Panc1 (cell line): ENCODE measurements at regions not wholly inside any gene's neighbourhood (a gene's known extent, or its start where the extent isn't known, plus 50 kb on each side); places are given as distances from the start of the nearest gene placed in this dataset.

Experiments
- ATAC-seq: fragments of 200-7000 bp; cut with Tn5 transposase; 2 replicates; pipeline ENCODE4 v1.9.1; 2020; ENCODE audit warnings: mild to moderate bottlenecking, moderate library complexity
- BruUV-seq: library from RNA; stranded (reverse); fragments of 400-500 nt; replicated peaks from 2 replicates; lab custom pipeline; 2021; lab: Mats Ljungman, UMichigan
- CTCF ChIA-PET: fragments of 300-600 bp; sonication (Branson Sonifier 250); formaldehyde crosslinking; loops from one replicate; lab custom pipeline; 2022; ENCODE audit warnings: antibody characterized with exemption; lab: Charles Lee
- POLR2A ChIA-PET: fragments of 300-600 bp; sonication (Branson Sonifier 250); formaldehyde crosslinking; loops from one replicate; lab custom pipeline; 2022; ENCODE audit warnings: antibody characterized with exemption; lab: Charles Lee
- DNase-seq: peaks from one replicate; pipeline ENCODE4 v3.0.0-alpha.2; 2010; ENCODE audit warnings: low read depth, low spot score
- H3K27ac ChIP-seq: 2 replicates; pipeline ENCODE4 v1.5.1; 2011; ENCODE audit warnings: mild to moderate bottlenecking, low read length, inconsistent platforms
- H3K27me3 ChIP-seq: fragments of 200-500 bp; sonication (Bioruptor generic); 2 replicates; pipeline ENCODE4 v1.6.0; 2014; ENCODE audit warnings: low read length, inconsistent platforms; ENCODE audit not compliant: control insufficient read depth, insufficient read depth
- H3K36me3 ChIP-seq: fragments of 200-500 bp; sonication (Bioruptor generic); 2 replicates; pipeline ENCODE4 v1.5.1; 2014; ENCODE audit warnings: inconsistent platforms, mild to moderate bottlenecking, low read length, moderate library complexity; ENCODE audit not compliant: control insufficient read depth, insufficient read depth
- H3K4me1 ChIP-seq: 2 replicates; pipeline ENCODE4 v1.5.1; 2011; ENCODE audit warnings: inconsistent platforms, mild to moderate bottlenecking, low read length, moderate library complexity; ENCODE audit not compliant: control insufficient read depth, insufficient read depth
- H3K4me3 ChIP-seq, 2 experiments: 2 replicates each; pipeline ENCODE4 v1.5.1; 2011 to 2012; ENCODE audit warnings: low read depth in 2 of 2, low read length in 2 of 2, mild to moderate bottlenecking in 2 of 2, inconsistent platforms in 1 of 2, moderate library complexity in 1 of 2
- H3K9me3 ChIP-seq: fragments of 200-500 bp; sonication (Bioruptor generic); 2 replicates; pipeline ENCODE4 v1.5.1; 2014; ENCODE audit warnings: low read depth, mild to moderate bottlenecking, inconsistent platforms, low read length, moderate library complexity; ENCODE audit not compliant: control insufficient read depth, insufficient read depth
- CTCF ChIP-seq: fragments of 450-650 bp; IDR thresholded peaks from 2 replicates; pipeline ENCODE4 v1.5.1; 2017; ENCODE audit warnings: mild to moderate bottlenecking
- POLR2AphosphoS5 ChIP-seq: IDR thresholded peaks from 2 replicates; pipeline ENCODE4 v1.6.1; 2012; ENCODE audit warnings: mild to moderate bottlenecking, low read depth, low read length, moderate library complexity
- REST ChIP-seq, 2 experiments: IDR thresholded peaks; 2 replicates each; pipeline ENCODE4 v1.6.1; 2011 to 2012; ENCODE audit warnings: low read depth in 2 of 2, control low read depth in 1 of 2, low read length in 1 of 2, mild to moderate bottlenecking in 1 of 2, moderate library complexity in 1 of 2; ENCODE audit not compliant: insufficient read depth in 1 of 2
- SIN3A ChIP-seq: IDR thresholded peaks from 2 replicates; pipeline ENCODE4 v1.6.1; 2012; ENCODE audit warnings: low read depth, mild to moderate bottlenecking, low read length, moderate library complexity, borderline replicate concordance; ENCODE audit not compliant: insufficient read depth
- TCF7L2 ChIP-seq: IDR thresholded peaks from 2 replicates; pipeline ENCODE4 v1.6.1; 2011; ENCODE audit warnings: mild to moderate bottlenecking, low read depth, low read length, inconsistent platforms
- in situ Hi-C: cut with HindIII; loops from 2 replicates; pipeline ENCODE4 v1.10.0; 2016; ENCODE audit warnings: low sequenced_read_pairs, low pct_unique_long_range_greater_than_20kb
- intact Hi-C: fragments of 100-400 bp; cut with micrococcal nuclease; formaldehyde crosslinking; loops from one replicate; pipeline ENCODE4 v1.10.0; 2022; ENCODE audit not compliant: unreplicated experiment

DNA sequence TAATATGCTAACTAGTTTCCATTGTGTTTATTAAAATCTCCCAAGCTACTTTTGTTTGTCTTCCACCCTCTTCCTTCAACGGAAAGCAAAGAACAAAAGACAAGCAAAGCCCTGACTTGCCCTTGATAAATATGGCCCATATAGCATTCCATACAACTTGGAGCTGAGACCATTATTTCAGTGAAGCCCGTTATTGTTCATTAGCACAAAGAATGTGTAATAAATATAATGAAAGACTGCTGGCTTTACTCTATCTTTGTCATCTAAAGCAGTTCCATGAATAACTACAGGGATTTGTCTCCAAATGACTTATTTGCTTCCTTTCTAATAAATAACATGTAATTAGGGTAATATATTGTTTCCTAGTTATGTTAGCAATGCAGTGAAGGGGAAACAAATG, 270.7 kb upstream of the TLE4 start:
- no peaks in the 10 kb centered on the region for H3K4me1 ChIP-seq
- DNase-seq, result no peak
- ChIA-PET POLR2A (no interaction called here), CTCF (no interaction called here)
- no peaks in the 10 kb centered on the region for H3K27me3 ChIP-seq
- BruUV-seq, result no TSS peak
- no peak overlapping the region for H3K27ac ChIP-seq
- in situ Hi-C loops (no loop called here), intact Hi-C loops (no loop called here)
- ATAC-seq, result no peak
- H3K36me3 ChIP-seq, result no peaks in the 10 kb centered on the region
- no peaks in the 10 kb centered on the region for H3K9me3 ChIP-seq
- TF ChIP-seq SIN3A (no peak), TCF7L2 (no peak), REST (IDR thresholded peaks at IDR 0.05; ENCODE audit: insufficient read depth in 1 of 2, low read depth in 2 of 2, low read length in 1 of 2) (no peak), POLR2AphosphoS5 (no peak), CTCF (no peak)
- H3K4me3 ChIP-seq, result no peak overlapping the region

DNA sequence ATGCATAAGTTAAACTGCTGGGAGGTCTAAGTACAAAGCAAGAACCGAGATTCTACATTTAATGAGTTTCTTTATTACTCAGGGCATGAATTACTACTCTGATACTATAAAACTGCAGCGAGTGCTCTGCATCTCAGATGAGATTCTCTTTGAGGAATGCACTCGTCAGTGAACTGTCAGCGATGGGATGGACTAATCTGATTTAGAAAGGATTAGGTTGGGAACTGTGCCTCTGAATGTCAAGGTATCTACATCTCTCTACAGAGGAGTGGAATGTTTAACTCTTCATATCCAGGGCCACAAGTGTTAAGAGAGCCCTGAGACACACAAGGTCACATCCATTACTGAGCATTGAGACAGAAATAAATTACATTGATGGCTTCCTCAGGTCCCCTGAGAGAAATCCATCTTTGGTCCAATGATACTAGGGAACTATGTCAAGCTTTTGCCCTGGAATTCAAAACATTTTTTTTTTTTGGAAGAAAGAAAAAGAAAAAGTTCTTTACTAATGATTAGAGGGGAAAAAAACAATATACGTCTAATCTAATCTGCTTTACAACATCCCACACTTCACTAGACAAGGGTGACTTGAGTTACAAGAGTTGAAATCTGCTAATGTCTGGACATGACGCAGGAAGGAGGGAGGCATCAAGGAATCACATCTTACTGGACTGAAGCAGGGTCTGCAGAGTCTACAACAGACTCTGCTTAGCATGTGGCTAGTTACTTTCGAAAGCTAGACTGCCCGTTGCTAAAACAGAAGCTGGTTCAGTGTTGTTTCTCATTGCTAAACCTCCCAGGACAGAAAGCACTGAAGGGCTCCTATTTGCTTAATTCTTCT, 270.0 kb upstream of the TLE4 start:
- Histone ChIP-seq H3K4me3 (no peak overlapping the region), H3K4me1 (no peaks in the 10 kb centered on the region), H3K9me3 (no peaks in the 10 kb centered on the region), H3K36me3 (no peaks in the 10 kb centered on the region), H3K27me3 (no peaks in the 10 kb centered on the region), H3K27ac (no peak overlapping the region)
- ATAC-seq (no peak), DNase-seq (no peak)
- no TSS peak for BruUV-seq
- TF ChIP-seq TCF7L2, result no peak
- no peak for TF ChIP-seq REST (IDR thresholded peaks at IDR 0.05; ENCODE audit: insufficient read depth in 1 of 2, low read depth in 2 of 2, low read length in 1 of 2)
- TF ChIP-seq SIN3A, result no peak
- TF ChIP-seq CTCF, result no peak
- no peak for TF ChIP-seq POLR2AphosphoS5
- ChIA-PET POLR2A (no interaction called here), CTCF (no interaction called here)
- in situ Hi-C loops, result no loop called here
- intact Hi-C loops, result no loop called here
